ENCODE measurements at regions not wholly inside any gene's neighbourhood (a gene's known extent, or its start where the extent isn't known, plus 50 kb on each side); places are given as distances from the start of the nearest gene placed in this dataset.

DNA sequence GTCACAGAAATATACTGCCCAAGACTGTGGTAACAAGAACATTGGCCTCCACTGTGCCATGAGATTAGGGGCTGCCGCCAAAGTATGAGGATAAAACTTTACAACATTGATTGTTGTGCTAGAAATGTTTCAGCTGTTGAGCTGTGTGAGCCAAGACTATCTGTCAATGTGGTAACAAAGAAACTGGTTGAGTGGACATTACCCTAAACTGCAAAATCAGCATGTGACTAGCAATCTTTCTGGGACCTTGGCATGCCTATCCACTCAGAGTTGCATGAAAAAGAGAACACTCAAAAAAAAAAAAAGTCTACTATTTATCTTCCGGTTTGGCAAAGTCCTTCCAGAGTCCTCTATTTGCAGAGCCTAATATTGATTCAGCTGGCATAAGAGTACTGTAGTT, 605.6 kb upstream of the CNTNAP2 start:
- TF ChIP-seq CTCF (IDR thresholded peaks at IDR 0.05) (no peak), EP300 (IDR thresholded peaks at IDR 0.05) (no peak)
